DMS53 treated with DMSO at 0.1 percent for 48 hours (cell line): ENCODE measurements at regions not wholly inside any gene's neighbourhood (a gene's known extent, or its start where the extent isn't known, plus 50 kb on each side); places are given as distances from the start of the nearest gene placed in this dataset.

Source experiments
- DNase-seq: peaks from one replicate; lab custom pipeline; 2025; ENCODE audit not compliant: unreplicated experiment; lab: John Stamatoyannopoulos, UW

GRCh38 chr13:21814604-21815003 is 143.7 kb downstream of the FGF9 start:
- DNase-seq, result no peak

- no peak for DNase-seq
Observed at GRCh38 chr13:21817878-21818277, 147.0 kb downstream of the FGF9 start.

GRCh38 chr13:21822029-21822428 is 151.2 kb downstream of the FGF9 start:
- DNase-seq, result no peak

GRCh38 chr13:21823416-21823815 is 152.5 kb downstream of the FGF9 start:
- DNase-seq, result no peak

GRCh38 chr13:21823949-21824348 is 153.1 kb downstream of the FGF9 start:
- no peak for DNase-seq

- DNase-seq, result no peak
Observed at GRCh38 chr13:21825186-21825585, 154.3 kb downstream of the FGF9 start.

- no peak for DNase-seq
Observed at GRCh38 chr13:21825801-21826200, 154.9 kb downstream of the FGF9 start.

GRCh38 chr13:21826214-21827015 is 155.5 kb downstream of the FGF9 start:
- DNase-seq, result peak; percentile 40

GRCh38 chr13:21831654-21832324 is 160.9 kb downstream of the FGF9 start:
- DNase-seq, result no peak

- DNase-seq, result no peak
Observed at GRCh38 chr13:21833921-21834320, 163.0 kb downstream of the FGF9 start.

GRCh38 chr13:21834521-21834920 is 163.6 kb downstream of the FGF9 start:
- DNase-seq, result no peak

- no peak for DNase-seq
Observed at GRCh38 chr13:21837288-21837687, 166.4 kb downstream of the FGF9 start.

- DNase-seq, result no peak
Observed at GRCh38 chr13:21837841-21838551, 167.1 kb downstream of the FGF9 start.

GRCh38 chr13:21846605-21847004 is 175.7 kb downstream of the FGF9 start:
- no peak for DNase-seq

- peak; percentile 63 for DNase-seq
Observed at GRCh38 chr13:21849323-21849722, 178.4 kb downstream of the FGF9 start.

- DNase-seq, result no peak
Observed at GRCh38 chr13:21850013-21851006, 179.4 kb downstream of the FGF9 start.

GRCh38 chr13:21852043-21852442 is 181.2 kb downstream of the FGF9 start:
- no peak for DNase-seq

- DNase-seq, result no peak
Observed at GRCh38 chr13:21853779-21854178, 182.9 kb downstream of the FGF9 start.

- no peak for DNase-seq
Observed at GRCh38 chr13:21868823-21869222, 197.9 kb downstream of the FGF9 start.

- no peak for DNase-seq
Observed at GRCh38 chr13:21871382-21871781, 200.5 kb downstream of the FGF9 start.

GRCh38 chr13:21871919-21872318 is 201.0 kb downstream of the FGF9 start:
- peak; percentile 20 for DNase-seq
